OCI-LY7 (cell line): ENCODE measurements at regions not wholly inside any gene's neighbourhood (a gene's known extent, or its start where the extent isn't known, plus 50 kb on each side); places are given as distances from the start of the nearest gene placed in this dataset.

Experiments
- BruUV-seq: library from RNA; stranded (reverse); fragments of 400-500 nt; replicated peaks from 2 replicates; lab custom pipeline; 2021; lab: Mats Ljungman, UMichigan
- CTCF ChIA-PET: fragments of 300-600 bp; sonication (Branson Sonifier 250); formaldehyde crosslinking; loops from one replicate; lab custom pipeline; 2022; ENCODE audit warnings: antibody characterized with exemption; ENCODE audit not compliant: unreplicated experiment; lab: Charles Lee
- POLR2A ChIA-PET: fragments of 300-600 bp; sonication (Branson Sonifier 250); formaldehyde crosslinking; loops from one replicate; lab custom pipeline; 2022; ENCODE audit warnings: antibody characterized with exemption; lab: Charles Lee
- DNase-seq: peaks from one replicate; pipeline ENCODE4 v3.0.0-alpha.2; 2015; ENCODE audit warnings: low spot score
- H2AFZ ChIP-seq: fragments of 200-600 bp; sonication (generic), shearing (Covaris generic); 2 replicates; pipeline ENCODE4 v1.6.1; 2014; ENCODE audit warnings: mild to moderate bottlenecking, antibody characterized with exemption, low read length, moderate library complexity
- H3K27ac ChIP-seq: fragments of 200-600 bp; sonication (generic); 2 replicates; pipeline ENCODE4 v1.5.1; 2014; ENCODE audit warnings: mixed run types, low read depth, mild to moderate bottlenecking, moderate library complexity, low read length, inconsistent platforms; ENCODE audit not compliant: poor library complexity, severe bottlenecking
- H3K36me3 ChIP-seq: fragments of 200-600 bp; sonication (generic); 2 replicates; pipeline ENCODE4 v1.6.1; 2014; ENCODE audit warnings: mild to moderate bottlenecking, antibody characterized with exemption, low read length, moderate library complexity, mixed read lengths; ENCODE audit not compliant: insufficient read depth
- H3K4me1 ChIP-seq: fragments of 200-600 bp; sonication (generic); 2 replicates; pipeline ENCODE4 v1.5.1; 2014; ENCODE audit warnings: mild to moderate bottlenecking, low read length; ENCODE audit not compliant: insufficient read depth, poor library complexity, severe bottlenecking
- H3K4me2 ChIP-seq: fragments of 200-600 bp; sonication (generic); 2 replicates; pipeline ENCODE4 v1.6.1; 2014; ENCODE audit warnings: mild to moderate bottlenecking, low read length
- H3K4me3 ChIP-seq: fragments of 200-600 bp; sonication (generic); 2 replicates; pipeline ENCODE4 v1.5.1; 2014; ENCODE audit warnings: mild to moderate bottlenecking, low read depth, low read length; ENCODE audit not compliant: poor library complexity, severe bottlenecking
- H3K79me2 ChIP-seq: fragments of 200-600 bp; sonication (generic); 2 replicates; pipeline ENCODE4 v1.6.1; 2016; ENCODE audit warnings: low read depth, mild to moderate bottlenecking, low read length, moderate library complexity, mixed read lengths; ENCODE audit not compliant: insufficient read depth
- H3K9me2 ChIP-seq: fragments of 200-600 bp; sonication (generic); 2 replicates; pipeline ENCODE4 v1.6.1; 2016; ENCODE audit warnings: mild to moderate bottlenecking, low read length, mixed read lengths; ENCODE audit not compliant: insufficient read depth
- H3K9me3 ChIP-seq: fragments of 200-600 bp; sonication (generic); 2 replicates; pipeline ENCODE4 v1.6.1; 2014; ENCODE audit warnings: mild to moderate bottlenecking, mixed run types, low read length, mixed read lengths
- H4K20me1 ChIP-seq: fragments of 200-600 bp; sonication (generic); 2 replicates; pipeline ENCODE4 v1.6.1; 2014; ENCODE audit warnings: mild to moderate bottlenecking, antibody characterized with exemption, low read length, moderate library complexity, mixed read lengths; ENCODE audit not compliant: insufficient read depth
- CTCF ChIP-seq: fragments of 200-600 bp; sonication (generic); conservative IDR thresholded peaks from 2 replicates; pipeline ENCODE4 v1.5.1; 2014; ENCODE audit warnings: mild to moderate bottlenecking, antibody characterized with exemption, low read length, moderate library complexity, mixed read lengths
- EZH2phosphoT487 ChIP-seq: fragments of 200-600 bp; sonication (generic); IDR thresholded peaks from 2 replicates; pipeline ENCODE4 v1.6.1; 2018; ENCODE audit warnings: low read depth, borderline replicate concordance, mild to moderate bottlenecking, mixed run types, antibody characterized with exemption, low read length, moderate library complexity, mixed read lengths
- intact Hi-C: fragments of 100-400 bp; cut with micrococcal nuclease; formaldehyde crosslinking; loops from one replicate; pipeline ENCODE4 v1.10.0; 2022; ENCODE audit not compliant: unreplicated experiment

- CTCF ChIA-PET = no interaction called here
- Histone ChIP-seq H2AFZ (no peak overlapping the region), H3K4me3 (no peak overlapping the region), H3K9me2 (no peaks in the 10 kb centered on the region), H3K36me3 (no peaks in the 10 kb centered on the region), H3K27ac (no peak overlapping the region), H3K9me3 (no peaks in the 10 kb centered on the region), H3K79me2 (no peaks in the 10 kb centered on the region), H3K4me1 (no peaks in the 10 kb centered on the region), H3K4me2 (no peak overlapping the region), H4K20me1 (no peaks in the 10 kb centered on the region)
- intact Hi-C loops = no loop called here
- BruUV-seq = no TSS peak
- POLR2A ChIA-PET = no interaction called here
- TF ChIP-seq CTCF = no peak
- TF ChIP-seq EZH2phosphoT487 = no peak
- no peak for DNase-seq
Observed at GRCh38 chr6:113739041-113739655, 118.0 kb upstream of the MARCKS start.

GRCh38 chr6:113741651-113742050 is 115.5 kb upstream of the MARCKS start:
- no peak for DNase-seq
- H3K79me2 ChIP-seq = no peaks in the 10 kb centered on the region

More at GRCh38 chr6:113741651-113742050, 115.5 kb upstream of the MARCKS start:
- Histone ChIP-seq H3K4me2 (no peak overlapping the region), H4K20me1 (no peaks in the 10 kb centered on the region), H3K36me3 (no peaks in the 10 kb centered on the region), H3K9me2 (no peaks in the 10 kb centered on the region), H3K4me3 (no peak overlapping the region), H2AFZ (no peak overlapping the region), H3K4me1 (no peaks in the 10 kb centered on the region), H3K27ac (no peak overlapping the region), H3K9me3 (no peaks in the 10 kb centered on the region)
- intact Hi-C loops = no loop called here
- no TSS peak for BruUV-seq
- ChIA-PET POLR2A (interaction anchor here (0.5 to 1.4 kb wide), 5 partner anchors 12 to 166 kb away, joined by 3 to 5 read pairs (median 4); no protein-coding TSS in a partner anchor), CTCF (no interaction called here)
- TF ChIP-seq EZH2phosphoT487 (no peak), CTCF (no peak)
